SH-SY5Y (cell line): ENCODE measurements at regions not wholly inside any gene's neighbourhood (a gene's known extent, or its start where the extent isn't known, plus 50 kb on each side); places are given as distances from the start of the nearest gene placed in this dataset.

Experiments used
- GATA2 ChIP-seq: IDR thresholded peaks from 2 replicates; pipeline ENCODE4 v1.6.1; 2011; ENCODE audit warnings: mild to moderate bottlenecking, low read depth, low read length
- GATA3 ChIP-seq: IDR thresholded peaks from 2 replicates; pipeline ENCODE4 v1.6.1; 2011; ENCODE audit warnings: low read depth, mild to moderate bottlenecking, low read length, moderate library complexity

GRCh38 chr7:25752154-25752553, 399.8 kb upstream of the NFE2L3 start:
- TF ChIP-seq GATA3 (no peak), GATA2 (no peak)
